Activated naive CD8-positive, alpha-beta T cell treated with anti-CD3 and anti-CD28 coated beads, Interleukin-2, amount 10 ng/mL, durations not matched to agents 7 days and 5 days (primary cell): ENCODE measurements at regions not wholly inside any gene's neighbourhood (a gene's known extent, or its start where the extent isn't known, plus 50 kb on each side); places are given as distances from the start of the nearest gene placed in this dataset.
"Not testable (repeated sequence)": the region's sequence is repeated elsewhere in the genome, so short reads cannot be mapped to it uniquely, and the experiment has no call there.

Source experiments
- ATAC-seq: fragments of 150-1000 bp; cut with Tn5 transposase; one replicate; pipeline ENCODE4 v1.10.0; 2021; ENCODE audit warnings: low read depth, moderate library complexity
- POLR2A ChIA-PET: fragments of 350-600 bp; sonication (Branson Sonifier 250); formaldehyde crosslinking; loops from one replicate; lab custom pipeline; 2021; ENCODE audit warnings: antibody characterized with exemption; lab: Charles Lee
- DNase-seq: peaks from one replicate; pipeline ENCODE4 v3.0.0; 2021
- H3K27ac Mint-ChIP-seq: one replicate; pipeline ENCODE4 v1.8.0; 2022; ENCODE audit warnings: mild to moderate bottlenecking, mixed read lengths
- H3K27me3 Mint-ChIP-seq: one replicate; pipeline ENCODE4 v1.8.0; 2022; ENCODE audit warnings: mild to moderate bottlenecking, moderate library complexity, mixed read lengths
- H3K36me3 Mint-ChIP-seq: one replicate; pipeline ENCODE4 v1.8.0; 2021; ENCODE audit warnings: mild to moderate bottlenecking, mixed read lengths
- H3K4me1 Mint-ChIP-seq: one replicate; pipeline ENCODE4 v1.8.0; 2021; ENCODE audit warnings: mixed read lengths
- H3K4me3 Mint-ChIP-seq: one replicate; pipeline ENCODE4 v1.8.0; 2022; ENCODE audit warnings: mild to moderate bottlenecking, moderate library complexity, mixed read lengths
- H3K9me3 Mint-ChIP-seq: one replicate; pipeline ENCODE4 v1.8.0; 2021; ENCODE audit warnings: mixed read lengths

DNA sequence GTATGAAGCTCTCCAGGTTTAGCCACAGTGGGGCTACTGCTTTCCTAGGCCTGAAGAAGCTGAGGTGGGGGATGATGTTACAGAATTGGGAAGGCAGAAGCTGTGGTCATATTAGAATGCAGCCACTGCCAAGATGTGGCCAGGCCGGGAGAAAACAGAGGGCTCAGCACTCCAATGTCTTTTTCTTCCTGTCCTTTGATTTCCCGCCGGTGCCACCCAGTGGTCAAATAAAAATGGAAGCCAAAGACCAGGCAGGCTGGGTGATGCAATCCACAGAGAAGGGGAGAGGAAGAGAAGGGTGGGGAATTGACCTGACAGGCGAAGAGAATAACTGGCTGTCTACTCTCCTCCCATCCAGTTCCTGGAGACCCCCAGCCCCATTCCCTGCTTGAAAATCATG lies 94.9 kb upstream of the SHISA3 start:
- POLR2A ChIA-PET = no interaction called here
- Mint-ChIP-seq H3K27me3 (peaks cover 25% of the 10 kb centered on the region), H3K27ac (no peak overlapping the region), H3K4me3 (no peak overlapping the region), H3K4me1 (no peaks in the 10 kb centered on the region), H3K9me3 (no peaks in the 10 kb centered on the region), H3K36me3 (no peaks in the 10 kb centered on the region)
- DNase-seq = no peak
- ATAC-seq = no peak

DNA sequence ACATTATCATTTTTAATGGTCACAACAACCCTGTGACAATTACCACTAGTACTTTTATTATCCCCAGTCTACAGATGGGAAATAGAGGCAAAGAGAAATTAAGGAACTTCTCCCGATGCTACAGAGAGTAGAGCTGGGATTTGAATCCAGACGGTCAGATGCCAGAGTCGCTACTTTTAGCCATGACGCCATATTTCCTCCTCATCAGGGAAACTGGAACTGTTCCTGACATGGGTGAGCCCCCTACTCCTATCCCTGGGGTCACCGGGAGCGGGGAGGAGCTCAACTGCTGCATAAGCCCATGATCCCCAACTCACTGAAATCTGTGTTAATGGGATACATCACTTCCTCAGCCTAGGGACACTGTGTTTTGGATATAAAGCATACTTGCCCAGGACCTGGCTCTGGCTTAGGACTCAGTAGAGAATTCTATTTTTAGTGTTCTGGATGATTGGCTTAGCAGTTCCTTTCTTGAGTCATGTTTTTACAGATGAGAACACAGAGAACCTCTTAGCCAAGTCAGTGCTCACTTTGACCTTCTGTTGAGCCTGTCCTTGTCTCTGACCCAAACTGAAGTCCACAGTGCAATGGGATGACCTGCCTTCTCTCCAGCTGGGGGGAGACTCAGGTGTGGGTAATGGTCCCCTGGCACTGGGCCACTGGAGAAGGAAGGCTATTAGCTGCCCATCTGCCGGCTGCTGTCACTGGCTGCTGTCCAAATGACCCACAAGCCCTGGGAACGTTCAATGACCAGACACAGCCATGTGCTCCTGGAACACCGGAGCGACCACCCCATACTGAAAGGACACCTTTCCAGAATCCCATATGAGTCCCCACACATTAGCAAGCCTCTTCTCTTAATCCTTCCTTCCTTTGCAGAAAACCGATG lies 90.8 kb upstream of the SHISA3 start:
- Mint-ChIP-seq H3K36me3 (no peaks in the 10 kb centered on the region), H3K27ac (no peak overlapping the region), H3K4me3 (no peak overlapping the region), H3K4me1 (no peaks in the 10 kb centered on the region), H3K27me3 (peaks cover 15% of the 10 kb centered on the region), H3K9me3 (no peaks in the 10 kb centered on the region)
- POLR2A ChIA-PET = no interaction called here
- DNase-seq = no peak
- no peak for ATAC-seq

DNA sequence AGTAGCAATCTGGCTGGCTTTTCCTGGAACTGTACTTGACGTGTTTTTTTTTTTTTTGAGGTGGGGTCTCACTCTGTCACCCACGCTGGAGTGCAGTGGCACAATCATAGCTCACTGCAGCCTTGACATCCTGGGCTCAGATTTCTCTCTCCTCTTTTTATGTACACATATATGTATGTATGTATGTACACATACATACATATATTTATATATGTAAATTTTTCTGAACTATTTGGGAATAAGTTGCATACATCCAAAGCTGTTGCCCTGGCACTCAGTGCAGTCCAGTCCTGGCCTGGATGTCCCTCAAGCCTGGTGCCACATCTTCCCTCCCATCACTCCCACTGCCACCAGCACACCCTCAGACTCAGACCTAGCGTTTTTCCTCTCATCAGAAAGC lies 89.0 kb upstream of the SHISA3 start:
- POLR2A ChIA-PET = no interaction called here
- H3K9me3 Mint-ChIP-seq = no peaks in the 10 kb centered on the region
- peaks cover 6% of the 10 kb centered on the region for H3K27me3 Mint-ChIP-seq
- H3K36me3 Mint-ChIP-seq = no peaks in the 10 kb centered on the region
- H3K27ac Mint-ChIP-seq = no peak overlapping the region
- ATAC-seq = no peak
- no peaks in the 10 kb centered on the region for H3K4me1 Mint-ChIP-seq
- no peak for DNase-seq
- no peak overlapping the region for H3K4me3 Mint-ChIP-seq

DNA sequence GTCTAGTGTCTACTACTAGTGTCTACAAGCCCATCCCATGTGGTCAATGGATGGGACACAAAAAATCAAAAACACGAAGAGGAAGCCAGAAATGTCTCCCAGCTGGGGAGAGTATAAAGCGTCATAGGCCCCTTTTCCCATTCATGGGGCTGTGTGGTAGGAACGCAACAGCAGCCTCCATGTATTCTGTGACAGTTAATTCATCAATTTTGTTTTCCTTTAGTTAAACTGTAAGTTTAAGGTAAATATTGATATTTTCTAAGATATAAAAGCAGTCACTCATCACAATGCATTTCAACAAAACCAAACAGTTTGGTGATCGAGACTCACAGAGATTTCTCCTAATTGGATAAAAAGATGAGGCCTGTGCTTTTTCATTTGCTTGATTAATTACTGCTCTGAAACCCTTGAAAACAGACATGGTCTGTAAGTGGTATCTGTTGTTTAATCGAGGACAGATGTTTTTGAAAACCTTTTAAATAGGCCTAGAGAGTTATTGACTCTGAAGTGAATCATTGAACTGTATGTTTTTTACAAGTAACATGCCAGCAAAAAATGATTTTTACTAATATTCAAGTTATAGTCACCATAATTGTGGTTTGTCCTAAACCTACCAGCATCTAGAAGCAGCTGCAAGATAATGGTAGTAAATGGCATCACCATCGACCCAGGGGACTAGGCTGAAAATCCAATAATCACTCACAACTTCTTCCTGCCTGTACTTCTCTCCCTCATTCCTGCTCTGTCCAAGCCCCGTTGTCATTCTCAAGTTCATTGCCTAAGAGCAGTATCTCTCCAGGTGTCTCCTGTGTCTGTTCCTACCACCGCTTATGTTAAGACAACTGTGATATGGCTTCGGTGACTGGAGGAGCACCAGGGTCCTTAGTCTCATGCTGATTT lies 87.7 kb upstream of the SHISA3 start:
- peaks cover 2% of the 10 kb centered on the region for H3K9me3 Mint-ChIP-seq
- no peak overlapping the region for H3K4me3 Mint-ChIP-seq
- no peak overlapping the region for H3K27ac Mint-ChIP-seq
- ATAC-seq = no peak
- no peaks in the 10 kb centered on the region for H3K36me3 Mint-ChIP-seq
- H3K27me3 Mint-ChIP-seq = peaks cover 6% of the 10 kb centered on the region
- H3K4me1 Mint-ChIP-seq = no peaks in the 10 kb centered on the region
- POLR2A ChIA-PET = no interaction called here
- DNase-seq = no peak

DNA sequence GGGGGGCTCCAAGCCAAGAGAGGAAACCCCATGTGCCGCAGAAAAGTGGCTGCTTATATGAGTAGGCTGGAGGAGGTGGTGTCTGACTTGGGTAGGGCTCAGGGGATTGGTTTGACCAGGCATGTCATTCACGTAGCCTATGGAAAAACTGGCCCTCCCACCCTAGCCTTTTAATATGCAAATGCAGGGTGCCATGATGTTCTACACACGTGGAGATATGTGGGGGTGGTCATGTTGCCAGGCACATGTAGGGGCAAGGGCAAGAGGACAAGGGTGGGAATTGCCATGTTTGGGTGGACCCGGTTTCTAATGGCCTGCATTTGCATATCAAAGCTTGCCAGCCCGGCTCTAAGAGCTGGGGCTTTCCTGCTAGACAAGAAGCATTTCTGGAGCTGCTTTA lies 86.9 kb upstream of the SHISA3 start:
- Mint-ChIP-seq H3K9me3 (peaks cover 2% of the 10 kb centered on the region), H3K27ac (no peak overlapping the region), H3K27me3 (peaks cover 5% of the 10 kb centered on the region), H3K4me1 (no peaks in the 10 kb centered on the region), H3K36me3 (no peaks in the 10 kb centered on the region), H3K4me3 (no peak overlapping the region)
- no peak for DNase-seq
- no peak for ATAC-seq
- POLR2A ChIA-PET = no interaction called here

DNA sequence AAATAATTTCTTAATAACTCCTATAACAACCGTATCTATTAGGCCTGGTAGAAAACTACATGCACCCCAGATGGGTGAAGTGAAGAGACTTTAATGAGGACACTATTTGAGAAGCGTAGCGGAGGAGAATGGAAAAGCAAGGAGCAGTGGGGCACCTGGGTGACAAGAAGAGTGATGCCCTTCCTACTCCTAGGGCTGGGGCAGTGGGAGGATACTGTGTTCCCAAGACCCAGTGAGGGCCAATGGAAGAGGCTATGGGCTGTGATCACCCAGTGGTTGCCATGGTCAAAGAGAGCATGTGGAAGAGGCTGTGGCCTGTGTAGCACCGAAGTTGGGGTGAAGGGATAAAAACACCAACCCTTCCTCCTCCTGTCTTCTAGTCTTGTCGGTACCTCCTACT lies 86.5 kb upstream of the SHISA3 start:
- Mint-ChIP-seq H3K36me3 (no peaks in the 10 kb centered on the region), H3K27me3 (peaks cover 3% of the 10 kb centered on the region), H3K4me1 (no peaks in the 10 kb centered on the region), H3K4me3 (no peak overlapping the region), H3K9me3 (peaks cover 2% of the 10 kb centered on the region), H3K27ac (no peak overlapping the region)
- no peak for ATAC-seq
- DNase-seq = no peak
- POLR2A ChIA-PET = no interaction called here

DNA sequence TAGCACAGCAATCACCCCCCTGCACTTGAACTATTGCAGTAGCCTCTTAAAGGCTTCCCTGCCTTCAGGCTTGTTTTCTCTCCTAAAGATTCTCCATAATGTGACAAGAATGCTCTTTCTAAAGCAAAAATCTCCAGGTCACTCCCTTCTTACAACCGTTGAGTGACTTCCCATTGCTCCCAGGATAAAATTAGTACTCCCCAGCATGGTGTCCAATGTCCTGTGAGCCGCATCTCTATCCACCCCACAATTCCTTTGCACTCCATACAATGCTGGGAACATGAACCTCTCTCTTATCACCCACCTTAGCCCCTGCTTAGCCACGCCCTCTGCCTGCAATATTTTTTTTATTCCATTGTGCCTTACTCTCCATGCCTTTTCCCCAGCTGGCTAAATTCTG lies 85.7 kb upstream of the SHISA3 start:
- peaks cover 3% of the 10 kb centered on the region for H3K27me3 Mint-ChIP-seq
- no peaks in the 10 kb centered on the region for H3K36me3 Mint-ChIP-seq
- H3K9me3 Mint-ChIP-seq = peaks cover 2% of the 10 kb centered on the region
- POLR2A ChIA-PET = no interaction called here
- H3K4me3 Mint-ChIP-seq = no peak overlapping the region
- no peak overlapping the region for H3K27ac Mint-ChIP-seq
- no peak for DNase-seq
- no peak for ATAC-seq
- H3K4me1 Mint-ChIP-seq = no peaks in the 10 kb centered on the region

DNA sequence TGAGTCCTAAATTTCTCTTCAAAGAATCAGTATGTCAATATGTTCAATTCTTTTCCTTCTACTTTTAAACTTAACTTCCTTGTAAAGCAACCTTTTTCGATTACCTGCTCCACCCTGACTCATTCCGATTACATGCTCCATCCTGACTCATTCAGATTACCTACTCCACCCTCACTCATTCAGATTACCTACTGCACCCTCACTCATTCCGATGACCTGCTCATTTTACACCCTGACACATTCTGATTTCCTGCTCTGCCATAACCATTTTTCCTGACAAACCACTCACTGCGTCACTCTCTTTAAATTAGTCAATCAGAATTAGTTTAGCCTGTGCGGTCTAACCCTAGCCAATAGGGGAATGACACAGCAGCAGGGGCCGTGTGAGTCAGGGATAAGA lies 83.9 kb upstream of the SHISA3 start:
- H3K4me1 Mint-ChIP-seq, H3K27ac Mint-ChIP-seq, H3K27me3 Mint-ChIP-seq, DNase-seq, H3K9me3 Mint-ChIP-seq, H3K36me3 Mint-ChIP-seq, ATAC-seq, POLR2A ChIA-PET, H3K4me3 Mint-ChIP-seq: not testable (repeated sequence)

DNA sequence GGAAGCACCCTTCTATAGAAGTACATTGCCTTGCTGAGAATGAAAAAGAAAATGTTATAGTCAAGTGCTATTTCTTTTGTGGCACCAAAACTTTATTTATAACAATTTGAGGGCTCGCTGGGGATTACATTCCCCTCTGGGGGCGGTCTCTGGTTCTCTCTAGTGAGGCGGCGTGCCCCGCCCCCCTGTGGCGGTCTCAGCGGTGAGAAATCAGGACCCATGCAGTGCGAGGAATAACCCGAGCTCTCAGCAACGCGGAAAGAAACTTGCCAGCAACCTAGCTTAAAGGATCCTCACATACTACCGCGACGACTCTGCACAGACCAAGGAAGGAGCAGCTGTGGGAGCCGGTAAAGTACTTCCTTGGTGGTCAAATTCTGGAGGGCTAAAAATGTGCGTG lies 83.4 kb upstream of the SHISA3 start:
- H3K36me3 Mint-ChIP-seq = no peaks in the 10 kb centered on the region
- peaks cover 2% of the 10 kb centered on the region for H3K27me3 Mint-ChIP-seq
- no peak for ATAC-seq

DNA sequence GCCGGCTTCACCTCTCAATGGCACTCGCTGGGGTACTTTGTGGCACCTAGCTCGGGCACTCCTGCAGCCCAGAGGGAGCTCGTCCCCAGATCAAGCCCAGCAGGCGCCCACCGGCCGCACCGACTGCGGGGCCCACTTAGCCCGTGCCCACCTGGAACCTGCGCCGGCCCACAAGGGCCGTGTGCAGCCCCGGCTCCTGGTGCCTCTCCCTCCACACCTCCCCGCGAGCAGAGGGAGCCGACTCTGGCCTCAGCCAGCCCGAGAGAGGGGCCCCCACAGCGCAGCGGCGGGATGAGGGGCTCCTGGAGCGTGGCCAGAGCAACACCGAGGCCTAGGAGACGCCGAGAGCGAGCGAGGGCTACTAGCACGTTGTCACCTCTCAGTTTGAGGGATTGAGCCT lies 82.1 kb upstream of the SHISA3 start:
- DNase-seq (no peak), ATAC-seq (no peak)
- Mint-ChIP-seq H3K9me3 (peaks cover 2% of the 10 kb centered on the region), H3K27ac (no peak overlapping the region), H3K27me3 (peaks cover 2% of the 10 kb centered on the region), H3K4me3 (no peak overlapping the region), H3K4me1 (no peaks in the 10 kb centered on the region), H3K36me3 (no peaks in the 10 kb centered on the region)
- POLR2A ChIA-PET = no interaction called here

More for the DNA sequence above, 83.4 kb upstream of the SHISA3 start:
- Mint-ChIP-seq H3K4me3 (no peak overlapping the region), H3K27ac (no peak overlapping the region), H3K4me1 (no peaks in the 10 kb centered on the region), H3K9me3 (peaks cover 2% of the 10 kb centered on the region)
- no peak for DNase-seq
- POLR2A ChIA-PET = no interaction called here

DNA sequence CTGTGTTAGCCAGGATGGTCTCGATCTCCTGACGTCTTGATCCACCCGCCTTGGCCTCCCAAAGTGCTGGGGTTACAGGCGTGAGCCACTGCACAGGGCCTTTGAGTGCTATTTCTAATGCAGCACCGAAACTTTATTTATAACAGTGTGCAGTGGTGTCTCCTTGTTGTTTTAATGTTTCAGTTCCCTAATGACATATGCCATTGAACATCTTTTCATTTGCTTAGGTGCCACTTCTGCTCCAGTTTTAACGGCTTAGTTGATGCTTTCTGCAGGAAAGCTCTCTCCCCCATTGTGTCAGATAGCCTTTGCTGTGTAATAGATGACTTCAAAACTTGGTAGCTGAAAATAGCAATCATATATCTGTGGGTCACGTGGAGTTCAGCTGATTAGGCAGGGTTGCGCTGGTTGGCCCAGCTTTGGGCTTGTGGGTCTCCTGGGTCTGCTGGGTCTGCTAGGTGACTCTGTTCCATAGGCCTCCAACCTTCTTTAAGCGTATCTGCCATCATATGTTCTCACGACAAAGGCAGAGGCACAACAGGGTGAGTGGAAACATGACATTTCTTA lies 76.4 kb upstream of the SHISA3 start:
- peaks cover 5% of the 10 kb centered on the region for H3K27me3 Mint-ChIP-seq

DNA sequence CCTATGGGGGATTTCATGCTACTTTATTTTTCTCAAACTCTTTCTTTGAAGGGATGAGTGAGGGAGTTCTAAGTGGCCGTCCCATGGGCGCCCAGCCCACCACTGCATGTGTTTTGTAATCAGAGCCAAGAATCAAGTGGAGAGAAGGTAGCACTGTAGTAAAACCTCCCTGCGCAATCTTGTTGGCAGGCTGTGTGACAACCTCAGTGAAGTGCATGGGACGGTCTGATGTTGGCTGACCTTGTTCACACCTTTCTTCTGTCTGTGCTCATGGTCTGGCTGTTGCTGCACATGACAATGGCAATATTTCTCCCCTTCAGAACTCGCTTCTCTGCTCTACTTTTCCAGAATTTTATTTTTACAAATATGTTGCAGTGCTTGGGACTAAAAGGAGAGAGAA lies 71.2 kb upstream of the SHISA3 start:
- no peaks in the 10 kb centered on the region for H3K4me1 Mint-ChIP-seq
- peaks cover 3% of the 10 kb centered on the region for H3K27me3 Mint-ChIP-seq
- POLR2A ChIA-PET = no interaction called here
- no peak for ATAC-seq
- no peak overlapping the region for H3K4me3 Mint-ChIP-seq
- no peak for DNase-seq
- no peaks in the 10 kb centered on the region for H3K36me3 Mint-ChIP-seq
- H3K27ac Mint-ChIP-seq = no peak overlapping the region
- H3K9me3 Mint-ChIP-seq = no peaks in the 10 kb centered on the region

More for the DNA sequence above, 76.4 kb upstream of the SHISA3 start:
- DNase-seq (no peak), ATAC-seq (no peak)
- Mint-ChIP-seq H3K4me3 (no peak overlapping the region), H3K4me1 (no peaks in the 10 kb centered on the region), H3K36me3 (no peaks in the 10 kb centered on the region), H3K9me3 (no peaks in the 10 kb centered on the region), H3K27ac (no peak overlapping the region)
- POLR2A ChIA-PET = no interaction called here

DNA sequence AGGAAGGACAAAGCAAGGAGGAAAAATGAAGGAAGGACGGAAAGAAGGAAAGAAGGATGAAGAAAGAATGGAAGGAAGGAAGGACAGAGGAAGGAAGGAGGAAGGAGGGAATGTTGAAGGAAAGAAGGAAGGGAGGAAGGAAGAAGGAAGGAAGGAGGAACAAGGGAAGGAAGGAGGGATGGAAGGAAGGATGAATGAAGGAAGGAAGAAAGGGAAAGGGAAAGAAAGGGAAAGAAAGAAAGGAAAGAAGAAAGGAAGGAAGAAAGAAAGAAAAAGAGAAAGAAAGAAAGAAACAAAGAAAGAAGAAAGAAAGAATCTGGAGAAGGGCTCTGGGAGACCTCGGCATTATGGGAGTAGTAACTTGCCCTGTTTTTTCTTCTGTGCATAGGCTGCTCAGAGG lies 70.8 kb upstream of the SHISA3 start:
- no peak overlapping the region for H3K4me3 Mint-ChIP-seq
- POLR2A ChIA-PET = no interaction called here
- DNase-seq = no peak
- peaks cover 3% of the 10 kb centered on the region for H3K27me3 Mint-ChIP-seq
- no peaks in the 10 kb centered on the region for H3K36me3 Mint-ChIP-seq
- no peaks in the 10 kb centered on the region for H3K4me1 Mint-ChIP-seq
- ATAC-seq = no peak
- no peak overlapping the region for H3K27ac Mint-ChIP-seq
- H3K9me3 Mint-ChIP-seq = no peaks in the 10 kb centered on the region
